Muscle of leg (tissue), 3 donors: ENCODE measurements at regions not wholly inside any gene's neighbourhood (a gene's known extent, or its start where the extent isn't known, plus 50 kb on each side); places are given as distances from the start of the nearest gene placed in this dataset.
"Not testable (repeated sequence)": the region's sequence is repeated elsewhere in the genome, so short reads cannot be mapped to it uniquely, and the experiment has no call there.

Experiments used
- DNase-seq: peaks from one replicate; pipeline ENCODE4 v3.0.0; 2013
- H3K27ac ChIP-seq: one replicate; pipeline ENCODE4 v1.5.1; 2013; ENCODE audit warnings: mild to moderate bottlenecking, low read length, control low read depth
- H3K27me3 ChIP-seq: one replicate; pipeline ENCODE4 v1.6.1; 2013; ENCODE audit warnings: low read length; ENCODE audit not compliant: control insufficient read depth, insufficient read depth
- H3K36me3 ChIP-seq: one replicate; pipeline ENCODE4 v1.6.1; 2013; ENCODE audit warnings: low read length; ENCODE audit not compliant: control insufficient read depth, insufficient read depth
- H3K4me1 ChIP-seq: one replicate; pipeline ENCODE4 v1.6.1; 2013; ENCODE audit warnings: low read length; ENCODE audit not compliant: control insufficient read depth, insufficient read depth
- H3K4me3 ChIP-seq: one replicate; pipeline ENCODE4 v1.5.1; 2013; ENCODE audit warnings: low read length, control low read depth
- H3K9me3 ChIP-seq: replicated peaks from 2 replicates; pipeline ENCODE4 v1.6.1; 2013; ENCODE audit warnings: low read depth, low read length; ENCODE audit not compliant: control insufficient read depth
- WGBS: methylation state at CpG from one replicate; pipeline ENCODE4 v1.1.5; 2013; ENCODE audit warnings: missing lambda C conversion rate; ENCODE audit not compliant: insufficient coverage; 5-methylcytosine and 5-hydroxymethylcytosine counted together

GRCh38 chr6:27049863-27050781, 197.4 kb upstream of the PRSS16 start:
- H3K4me1 ChIP-seq, result no peaks in the 10 kb centered on the region
- H3K36me3 ChIP-seq, result no peaks in the 10 kb centered on the region
- peaks cover 7% of the 10 kb centered on the region for H3K27me3 ChIP-seq
- no peak overlapping the region for H3K4me3 ChIP-seq
- WGBS, result 69% methylated on average over 16 of the region's 30 CpGs
- no peaks in the 10 kb centered on the region for H3K9me3 ChIP-seq
- no peak for DNase-seq
- no peak overlapping the region for H3K27ac ChIP-seq

GRCh38 chr6:27052082-27052730, 195.3 kb upstream of the PRSS16 start:
- not testable (repeated sequence) for DNase-seq, H3K27ac ChIP-seq, H3K36me3 ChIP-seq, H3K27me3 ChIP-seq, H3K4me1 ChIP-seq, H3K9me3 ChIP-seq, H3K4me3 ChIP-seq
- WGBS, result no CpG with 5 or more reads among the region's 10 CpGs

GRCh38 chr6:27052731-27053082, 194.8 kb upstream of the PRSS16 start:
- WGBS, result no CpG with 5 or more reads among the region's 5 CpGs
- Histone ChIP-seq H3K4me1 (no peaks in the 10 kb centered on the region), H3K27me3 (peaks cover 7% of the 10 kb centered on the region), H3K36me3 (no peaks in the 10 kb centered on the region), H3K9me3 (no peaks in the 10 kb centered on the region), H3K4me3 (no peak overlapping the region), H3K27ac (no peak overlapping the region)
- no peak for DNase-seq

DNA sequence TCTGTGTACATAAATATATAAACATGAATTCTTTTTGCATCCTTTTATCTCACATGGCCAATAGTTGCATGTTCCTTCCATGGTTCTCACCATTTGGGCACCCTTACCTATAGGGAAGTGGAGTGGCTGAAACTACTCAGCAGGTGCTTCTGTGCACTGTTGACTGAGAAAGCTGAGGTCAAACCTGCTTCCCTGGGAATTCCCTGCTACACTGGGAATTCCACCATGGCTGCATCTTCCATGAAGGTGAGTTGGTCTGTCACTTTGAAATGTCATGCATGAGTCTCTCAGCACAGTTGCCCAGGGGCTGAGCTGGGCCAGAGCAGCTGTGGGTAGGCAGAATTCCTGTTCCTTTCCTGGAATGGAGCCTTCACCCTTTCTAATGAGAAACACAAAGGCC, 193.8 kb upstream of the PRSS16 start:
- DNase-seq, result no peak
- no peak overlapping the region for H3K27ac ChIP-seq

DNA sequence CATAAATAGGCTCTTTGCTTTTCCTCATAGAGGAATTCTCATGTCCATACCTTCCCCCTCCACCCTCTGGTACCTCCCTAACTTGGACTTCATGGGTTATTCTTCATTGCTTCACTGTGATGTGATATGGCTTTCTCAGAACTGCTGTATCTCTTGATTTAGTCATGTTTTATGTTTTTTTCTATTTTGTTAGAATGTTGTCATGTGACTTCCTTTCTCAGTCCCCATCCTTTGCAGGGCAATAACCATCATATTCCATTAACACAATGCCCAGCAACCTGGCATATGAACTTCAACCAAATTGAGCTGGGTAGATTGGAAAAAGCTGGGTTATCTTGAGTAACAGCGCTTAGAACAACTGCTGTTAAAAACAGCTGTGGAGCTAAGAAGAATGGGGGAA, 190.9 kb upstream of the PRSS16 start:
- H3K4me3 ChIP-seq, result no peak overlapping the region
- no peaks in the 10 kb centered on the region for H3K9me3 ChIP-seq
- no peak overlapping the region for H3K27ac ChIP-seq
- H3K36me3 ChIP-seq, result no peaks in the 10 kb centered on the region
- 100% methylated on average over 1 of the region's 1 CpG for WGBS
- peaks cover 2% of the 10 kb centered on the region for H3K27me3 ChIP-seq
- H3K4me1 ChIP-seq, result no peaks in the 10 kb centered on the region
- no peak for DNase-seq

More for the DNA sequence above, 193.8 kb upstream of the PRSS16 start:
- no peaks in the 10 kb centered on the region for H3K36me3 ChIP-seq
- no peaks in the 10 kb centered on the region for H3K9me3 ChIP-seq
- H3K27me3 ChIP-seq, result peaks cover 7% of the 10 kb centered on the region
- H3K4me1 ChIP-seq, result no peaks in the 10 kb centered on the region
- H3K4me3 ChIP-seq, result no peak overlapping the region

DNA sequence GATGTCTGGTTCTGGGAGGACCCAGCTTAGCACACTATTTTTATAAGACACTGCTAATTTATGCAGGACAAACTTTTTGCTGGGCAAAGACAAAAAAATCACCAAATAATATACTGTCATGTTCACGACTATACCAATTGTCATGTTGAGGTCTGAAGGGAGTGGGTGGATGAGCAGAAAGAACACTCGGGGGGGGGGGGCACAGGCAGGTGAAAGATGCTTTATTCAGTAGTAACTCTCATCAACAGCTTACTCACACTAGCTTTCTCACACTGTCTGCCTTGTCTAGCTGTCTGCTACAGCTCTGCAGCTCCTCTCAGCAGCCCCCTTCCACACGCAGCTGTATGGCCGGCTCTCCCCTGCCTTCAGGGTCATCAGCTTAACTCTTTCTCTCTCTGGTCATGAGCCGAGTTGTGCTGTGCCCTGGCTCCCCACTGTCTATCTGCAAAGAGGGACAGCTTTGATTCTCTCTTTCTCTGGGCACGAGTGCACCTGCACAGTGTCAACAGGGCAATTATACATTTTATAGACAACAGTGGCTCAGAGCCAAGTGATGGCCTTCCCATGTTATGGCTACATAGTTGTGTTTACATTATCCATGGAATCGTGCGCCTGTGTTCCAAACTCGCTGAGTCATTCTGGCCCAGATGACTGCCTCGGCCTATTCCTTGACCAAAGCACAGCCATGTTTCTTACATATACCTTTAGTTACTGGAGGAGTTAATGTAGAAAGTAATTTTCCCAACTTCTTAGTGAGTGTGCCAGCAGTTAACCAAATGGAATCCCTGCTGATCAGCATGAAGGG, 187.7 kb upstream of the PRSS16 start:
- Histone ChIP-seq H3K27ac (no peak overlapping the region), H3K36me3 (no peaks in the 10 kb centered on the region), H3K4me1 (no peaks in the 10 kb centered on the region), H3K4me3 (no peak overlapping the region), H3K27me3 (peaks cover 2% of the 10 kb centered on the region), H3K9me3 (no peaks in the 10 kb centered on the region)
- 22% methylated on average over 3 of the region's 10 CpGs for WGBS
- DNase-seq, result no peak

GRCh38 chr6:27061235-27061993, 186.1 kb upstream of the PRSS16 start:
- Histone ChIP-seq H3K4me3 (no peak overlapping the region), H3K27me3 (peaks cover 2% of the 10 kb centered on the region), H3K36me3 (no peaks in the 10 kb centered on the region), H3K27ac (no peak overlapping the region), H3K9me3 (no peaks in the 10 kb centered on the region), H3K4me1 (no peaks in the 10 kb centered on the region)
- WGBS, result 60% methylated on average over 1 of the region's 3 CpGs
- no peak for DNase-seq

DNA sequence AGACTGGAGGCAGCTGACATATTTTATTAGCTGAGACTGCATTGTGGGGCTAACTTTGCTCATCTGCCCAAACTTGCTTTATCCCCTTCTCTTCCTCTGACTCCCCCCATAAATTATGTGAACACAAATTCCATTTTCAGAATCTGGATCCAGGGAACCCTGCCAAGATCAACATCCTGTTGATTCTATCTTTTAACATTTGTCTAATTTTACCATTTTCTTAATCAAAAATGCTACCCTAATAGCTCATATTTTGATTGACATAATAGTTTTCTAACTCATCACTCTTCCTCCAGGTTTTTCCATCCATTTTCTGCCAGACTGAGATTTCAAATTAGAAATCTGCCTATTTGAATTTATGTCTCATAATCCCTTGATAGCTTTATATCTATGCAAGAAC, 184.7 kb upstream of the PRSS16 start:
- no peak for DNase-seq
- Histone ChIP-seq H3K27ac (no peak overlapping the region), H3K27me3 (peaks cover 2% of the 10 kb centered on the region), H3K4me1 (no peaks in the 10 kb centered on the region), H3K36me3 (no peaks in the 10 kb centered on the region), H3K9me3 (no peaks in the 10 kb centered on the region), H3K4me3 (no peak overlapping the region)

DNA sequence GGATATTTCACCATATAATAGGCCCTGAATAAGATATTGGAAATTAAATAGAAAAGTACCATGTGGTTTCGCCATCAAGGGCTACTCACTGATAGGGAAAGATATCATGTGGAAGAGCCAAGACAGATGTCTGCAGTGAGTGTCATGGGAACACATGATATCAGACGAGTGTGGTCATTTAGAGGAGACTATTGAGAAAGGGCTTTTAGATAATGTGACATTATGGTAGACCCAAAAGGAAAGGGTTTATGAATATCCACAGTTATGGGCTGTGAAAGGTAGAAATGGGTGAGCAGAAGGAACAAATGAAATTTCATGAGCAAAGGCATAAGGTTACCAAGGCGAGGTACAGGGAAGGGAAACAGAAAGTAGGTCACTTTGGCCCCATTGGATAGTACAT, 182.3 kb upstream of the PRSS16 start:
- Histone ChIP-seq H3K4me1 (no peaks in the 10 kb centered on the region), H3K36me3 (no peaks in the 10 kb centered on the region), H3K27ac (no peak overlapping the region), H3K9me3 (no peaks in the 10 kb centered on the region), H3K27me3 (no peaks in the 10 kb centered on the region), H3K4me3 (no peak overlapping the region)
- WGBS, result 72% methylated on average over 3 of the region's 3 CpGs
- no peak for DNase-seq

DNA sequence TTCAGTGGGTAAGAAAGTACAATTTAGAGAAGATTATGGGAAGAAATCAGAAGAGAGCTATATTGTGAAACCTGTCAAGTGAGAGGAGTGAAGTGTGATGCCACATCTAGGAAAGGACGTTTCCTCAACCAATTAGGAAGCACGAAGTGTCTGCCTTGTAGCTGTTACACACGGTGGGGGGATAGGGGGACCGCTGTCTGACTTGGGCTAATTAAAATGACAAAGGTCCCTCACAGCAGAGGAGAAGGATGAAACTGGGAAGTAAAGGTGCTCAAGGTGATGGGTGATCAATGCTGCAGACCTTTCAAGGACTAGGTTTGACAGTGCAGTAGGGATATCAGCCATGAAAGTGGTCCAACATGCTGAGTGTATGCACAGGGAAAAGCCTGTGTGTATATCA, 181.1 kb upstream of the PRSS16 start:
- Histone ChIP-seq H3K27ac (no peak overlapping the region), H3K4me3 (no peak overlapping the region), H3K9me3 (no peaks in the 10 kb centered on the region), H3K36me3 (no peaks in the 10 kb centered on the region), H3K4me1 (no peaks in the 10 kb centered on the region), H3K27me3 (no peaks in the 10 kb centered on the region)
- DNase-seq, result no peak
- WGBS, result 27% methylated on average over 4 of the region's 4 CpGs
